HG03097 (cell line): ENCODE measurements at regions not wholly inside any gene's neighbourhood (a gene's known extent, or its start where the extent isn't known, plus 50 kb on each side); places are given as distances from the start of the nearest gene placed in this dataset.

Experiments used
- ATAC-seq: cut with Tn5 transposase; IDR thresholded peaks from one replicate; pipeline ENCODE4 v1.9.1; 2021; ENCODE audit not compliant: unreplicated experiment, low FRiP score

GRCh38 chr20:48198929-48199451, 413.7 kb upstream of the SULF2 start:
- ATAC-seq, result no peak

- no peak for ATAC-seq
These were observed 411.8 kb upstream of the SULF2 start for GRCh38 chr20:48197066-48197465.

GRCh38 chr20:48196486-48196885, 411.2 kb upstream of the SULF2 start:
- ATAC-seq, result no peak

GRCh38 chr20:48196001-48196400, 410.7 kb upstream of the SULF2 start:
- no peak for ATAC-seq

- ATAC-seq, result no peak
These were observed 410.0 kb upstream of the SULF2 start for GRCh38 chr20:48195121-48195870.

GRCh38 chr20:48194583-48194982, 409.3 kb upstream of the SULF2 start:
- no peak for ATAC-seq

GRCh38 chr20:48193627-48194425, 408.5 kb upstream of the SULF2 start:
- ATAC-seq, result no peak

GRCh38 chr20:48192109-48192508, 406.8 kb upstream of the SULF2 start:
- ATAC-seq, result no peak

- ATAC-seq, result no peak
These were observed 405.9 kb upstream of the SULF2 start for GRCh38 chr20:48191200-48191599.

- no peak for ATAC-seq
These were observed 405.5 kb upstream of the SULF2 start for GRCh38 chr20:48190757-48191156.

- no peak for ATAC-seq
These were observed 403.9 kb upstream of the SULF2 start for GRCh38 chr20:48189181-48189580.

- no peak for ATAC-seq
These were observed 402.6 kb upstream of the SULF2 start for GRCh38 chr20:48187851-48188250.

GRCh38 chr20:48186915-48187314, 401.6 kb upstream of the SULF2 start:
- ATAC-seq, result no peak

- no peak for ATAC-seq
These were observed 401.2 kb upstream of the SULF2 start for GRCh38 chr20:48186447-48186846.

- ATAC-seq, result no peak
These were observed 398.9 kb upstream of the SULF2 start for GRCh38 chr20:48184229-48184628.

- no peak for ATAC-seq
These were observed 396.1 kb upstream of the SULF2 start for GRCh38 chr20:48181261-48181935.

GRCh38 chr20:48180618-48181017, 395.3 kb upstream of the SULF2 start:
- no peak for ATAC-seq

GRCh38 chr20:48180024-48180423, 394.7 kb upstream of the SULF2 start:
- no peak for ATAC-seq

GRCh38 chr20:48178633-48179032, 393.4 kb upstream of the SULF2 start:
- no peak for ATAC-seq

- ATAC-seq, result no peak
These were observed 391.8 kb upstream of the SULF2 start for GRCh38 chr20:48177058-48177457.

GRCh38 chr20:48176139-48176538, 390.9 kb upstream of the SULF2 start:
- no peak for ATAC-seq
